Adrenal gland (tissue), 9 donors: ENCODE measurements at regions not wholly inside any gene's neighbourhood (a gene's known extent, or its start where the extent isn't known, plus 50 kb on each side); places are given as distances from the start of the nearest gene placed in this dataset.

Experiments used
- DNase-seq, 7 donors: peaks; one replicate each; pipeline ENCODE4 v3.0.0-alpha.2; 2019 to 2020
- H3K27ac ChIP-seq, 5 donors: fragments of 200-600 bp; sonication (generic) in 4 of 5; 1 replicate in 3 of 5; 2 replicates in 2 of 5; pipeline versions ENCODE4 v1.5.1 to v1.8.0; 2016 to 2020; ENCODE audit warnings: mild to moderate bottlenecking in 1 of 5
- H3K27me3 ChIP-seq: fragments of 200-600 bp; 2 replicates; pipeline ENCODE4 v1.8.0; 2021
- H3K36me3 ChIP-seq, 2 donors: fragments of 200-600 bp; replicated peaks in 1 of 2; 1 replicate in 1 of 2; 2 replicates in 1 of 2; pipeline versions ENCODE4 v1.5.1 to v1.8.0; 2018 to 2022
- H3K4me1 ChIP-seq, 2 donors: fragments of 200-600 bp; replicated peaks in 1 of 2; 1 replicate in 1 of 2; 2 replicates in 1 of 2; pipeline versions ENCODE4 v1.5.1 to v1.8.0; 2018 to 2021
- H3K4me3 ChIP-seq, 4 donors: fragments of 200-600 bp; sonication (generic) in 3 of 4; one replicate each; pipeline ENCODE4 v1.5.1; 2016 to 2018
- H3K9me3 ChIP-seq, 3 donors: fragments of 200-600 bp; sonication (generic) in 1 of 3; replicated peaks in 1 of 3; 1 replicate in 2 of 3; 2 replicates in 1 of 3; pipeline versions ENCODE4 v1.5.1 to v1.8.0; 2016 to 2021
- POLR2A ChIP-seq, 2 donors: fragments of 450-650 bp; IDR thresholded peaks; one replicate each; pipeline ENCODE4 v1.6.1; 2017; ENCODE audit warnings: antibody characterized with exemption in 2 of 2, mild to moderate bottlenecking in 2 of 2, moderate library complexity in 1 of 2
- WGBS, 4 donors: extraction: QIAGEN DNeasy Blood & Tissue Kit in 2 of 4; methylation state at CpG; one replicate each; pipeline versions ENCODE4 v1.1.5 to v1.1.7; 2013 to 2017; 5-methylcytosine and 5-hydroxymethylcytosine counted together
- intact Hi-C, 2 donors: fragments of 100-400 bp; cut with DNase I; formaldehyde crosslinking; loops; one replicate each; pipeline versions ENCODE4 v1.14.1 to v1.15.0; 2022 to 2023
- TF ChIP-seq, protein P1 (sequence below), 6 experiments: fragments of 450-650 bp in 4 of 6; fragments of 200-600 bp in 2 of 6; sonication (generic) in 1 of 6; IDR thresholded peaks; 1 replicate in 5 of 6; 2 replicates in 1 of 6; pipeline versions ENCODE4 v1.5.1 to v1.8.0; 2016 to 2021; ENCODE audit warnings: antibody characterized with exemption in 6 of 6, mild to moderate bottlenecking in 2 of 6, moderate library complexity in 1 of 6
- donor health status: healthy with polysubstance abuse.
- donor health status: Bipolar disorder and iron deficiency.
- donor health status: DM: yes; HTN: yes; CAD: no.
- donor health status: DM: no; HTN: no; CAD: no.
- donor health status: DM: no; HTN: no; CAD: no.

DNA sequence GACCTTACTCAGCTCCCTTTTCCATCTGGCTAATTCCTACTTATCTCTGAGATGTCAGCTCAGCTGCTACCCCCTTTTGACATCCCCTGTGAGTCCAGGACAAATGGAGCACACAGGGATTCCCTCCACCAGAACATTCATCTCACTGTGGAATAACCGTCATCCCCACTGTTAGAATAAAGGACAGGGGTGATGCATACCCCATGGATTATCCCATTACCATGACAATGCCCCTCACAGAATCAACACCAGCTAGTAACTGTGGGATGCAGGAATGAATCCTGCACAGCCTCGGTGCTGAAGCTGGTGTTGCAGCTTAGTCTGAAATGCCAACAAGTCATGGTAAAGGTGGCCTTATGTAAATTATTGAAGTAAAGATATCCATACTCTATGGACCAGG lies 624.8 kb upstream of the RAB6C start:
- intact Hi-C loops = no loop called here
- DNase-seq = no peak
- TF ChIP-seq, protein P1, sequence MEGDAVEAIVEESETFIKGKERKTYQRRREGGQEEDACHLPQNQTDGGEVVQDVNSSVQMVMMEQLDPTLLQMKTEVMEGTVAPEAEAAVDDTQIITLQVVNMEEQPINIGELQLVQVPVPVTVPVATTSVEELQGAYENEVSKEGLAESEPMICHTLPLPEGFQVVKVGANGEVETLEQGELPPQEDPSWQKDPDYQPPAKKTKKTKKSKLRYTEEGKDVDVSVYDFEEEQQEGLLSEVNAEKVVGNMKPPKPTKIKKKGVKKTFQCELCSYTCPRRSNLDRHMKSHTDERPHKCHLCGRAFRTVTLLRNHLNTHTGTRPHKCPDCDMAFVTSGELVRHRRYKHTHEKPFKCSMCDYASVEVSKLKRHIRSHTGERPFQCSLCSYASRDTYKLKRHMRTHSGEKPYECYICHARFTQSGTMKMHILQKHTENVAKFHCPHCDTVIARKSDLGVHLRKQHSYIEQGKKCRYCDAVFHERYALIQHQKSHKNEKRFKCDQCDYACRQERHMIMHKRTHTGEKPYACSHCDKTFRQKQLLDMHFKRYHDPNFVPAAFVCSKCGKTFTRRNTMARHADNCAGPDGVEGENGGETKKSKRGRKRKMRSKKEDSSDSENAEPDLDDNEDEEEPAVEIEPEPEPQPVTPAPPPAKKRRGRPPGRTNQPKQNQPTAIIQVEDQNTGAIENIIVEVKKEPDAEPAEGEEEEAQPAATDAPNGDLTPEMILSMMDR (IDR thresholded peaks at IDR 0.05) = no peak
- TF ChIP-seq POLR2A (IDR thresholded peaks at IDR 0.05) = no peak
- WGBS, 4 donors = 80 to 94% (median 84%) methylated on average over 2 of the region's 2 CpGs
- Histone ChIP-seq H3K4me1 (no peaks in the 10 kb centered on the region), H3K27ac (no peak overlapping the region), H3K27me3 (no peaks in the 10 kb centered on the region), H3K9me3 (no peaks in the 10 kb centered on the region), H3K4me3 (no peak overlapping the region), H3K36me3 (no peaks in the 10 kb centered on the region)

DNA sequence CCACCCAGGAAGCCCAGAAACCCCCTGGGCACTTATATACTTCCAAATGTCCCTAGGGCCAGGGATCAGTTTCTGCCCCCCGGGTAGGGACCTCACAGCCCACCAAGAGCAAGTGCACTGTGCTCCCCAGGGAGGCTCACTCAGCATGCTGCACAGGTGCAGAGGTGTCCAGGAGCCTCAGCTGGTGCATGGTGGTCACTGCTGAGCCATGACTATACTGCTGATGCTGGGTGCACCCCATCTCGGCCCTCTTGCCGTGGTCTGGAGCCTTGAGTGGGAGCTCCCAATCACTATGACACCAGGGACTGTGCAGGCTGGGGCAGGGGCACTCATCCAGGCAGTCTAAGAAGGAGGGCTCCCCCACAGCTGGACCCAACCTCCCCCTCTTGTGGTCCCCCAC lies 617.8 kb upstream of the RAB6C start:
- no peak for DNase-seq
- intact Hi-C loops = no loop called here
- WGBS, 4 donors = 84 to 100% (median 94%) methylated on average over 1 to 3 of the region's 3 CpGs; no CpG with 5 or more reads in 1 of the 4 donors
- no peaks in the 10 kb centered on the region for H3K4me1 ChIP-seq
- H3K4me3 ChIP-seq = no peak overlapping the region
- no peaks in the 10 kb centered on the region for H3K27me3 ChIP-seq
- TF ChIP-seq, protein P1 (IDR thresholded peaks at IDR 0.05) = no peak
- TF ChIP-seq POLR2A (IDR thresholded peaks at IDR 0.05) = no peak
- no peaks in the 10 kb centered on the region for H3K36me3 ChIP-seq
- H3K27ac ChIP-seq = no peak overlapping the region
- no peaks in the 10 kb centered on the region for H3K9me3 ChIP-seq

DNA sequence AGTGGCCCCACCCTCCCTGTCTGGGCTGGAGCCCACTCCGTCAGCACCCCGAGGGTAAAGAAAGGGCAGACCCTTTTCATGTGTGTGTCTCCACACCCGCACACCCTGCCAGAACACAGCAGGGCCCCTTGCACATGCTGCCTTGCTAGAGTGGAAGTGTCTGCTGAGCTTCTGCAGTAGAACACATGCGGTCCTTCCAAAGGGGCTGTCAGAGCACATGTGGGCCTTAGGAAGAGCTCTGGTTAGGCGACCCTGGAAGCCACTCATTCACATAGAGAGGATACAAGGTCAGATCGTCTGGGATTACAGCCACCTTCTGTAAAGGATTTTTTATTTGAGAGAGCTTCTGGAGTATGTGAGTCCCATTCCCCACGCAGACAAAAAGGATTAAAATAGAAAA lies 613.2 kb upstream of the RAB6C start:
- no peaks in the 10 kb centered on the region for H3K4me1 ChIP-seq
- no peak for TF ChIP-seq POLR2A (IDR thresholded peaks at IDR 0.05)
- TF ChIP-seq, protein P1 (IDR thresholded peaks at IDR 0.05) = no peak
- 54 to 71% (median 64%) methylated on average over 6 to 7 of the region's 7 CpGs for WGBS, 4 donors
- H3K4me3 ChIP-seq = no peak overlapping the region
- no peaks in the 10 kb centered on the region for H3K9me3 ChIP-seq
- no peak for DNase-seq
- no peaks in the 10 kb centered on the region for H3K27me3 ChIP-seq
- no peaks in the 10 kb centered on the region for H3K36me3 ChIP-seq
- intact Hi-C loops = no loop called here
- no peak overlapping the region for H3K27ac ChIP-seq

DNA sequence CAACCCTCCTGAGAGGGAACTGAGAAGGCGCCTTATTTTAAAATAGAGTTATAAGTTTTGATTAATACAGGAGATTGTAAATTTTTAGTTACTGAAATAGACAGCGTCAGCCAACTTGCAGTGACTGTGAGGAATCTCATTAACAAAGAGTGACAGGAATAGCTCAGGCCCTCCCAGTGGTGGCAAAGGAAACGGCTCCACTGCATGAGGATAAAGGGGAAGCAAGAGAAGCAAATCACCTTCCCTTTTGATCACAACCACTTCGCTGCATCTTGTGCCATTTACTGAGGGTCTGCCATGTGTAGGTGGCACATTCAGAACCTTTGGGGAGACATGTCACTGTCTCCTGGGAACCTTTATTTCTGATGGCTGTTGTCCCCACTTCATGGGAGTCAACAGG lies 612.4 kb upstream of the RAB6C start:
- H3K9me3 ChIP-seq = no peaks in the 10 kb centered on the region
- no peak for TF ChIP-seq POLR2A (IDR thresholded peaks at IDR 0.05)
- intact Hi-C loops = no loop called here

DNA sequence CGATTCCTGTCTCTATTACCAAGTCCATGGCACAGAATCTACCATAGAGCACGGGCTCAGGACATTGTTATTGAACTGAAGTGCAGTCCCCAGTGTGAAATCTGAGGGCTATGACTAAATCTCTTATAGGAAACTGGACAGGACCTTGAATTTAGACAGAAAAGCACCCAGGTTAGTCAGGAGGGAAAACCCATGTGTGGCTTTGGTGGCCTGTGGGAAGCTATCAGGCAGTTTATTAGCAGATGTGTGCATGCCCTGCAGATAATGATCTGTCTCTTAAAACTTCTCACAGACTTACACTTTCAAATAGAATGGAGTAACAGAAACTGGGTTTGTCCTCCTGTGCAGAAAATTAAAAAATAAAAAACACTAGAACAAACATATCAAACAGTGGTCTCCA lies 610.0 kb upstream of the RAB6C start:
- intact Hi-C loops = no loop called here
- TF ChIP-seq POLR2A (IDR thresholded peaks at IDR 0.05) = no peak
- TF ChIP-seq, protein P1 (IDR thresholded peaks at IDR 0.05) = no peak
- Histone ChIP-seq H3K27ac (no peak overlapping the region), H3K27me3 (no peaks in the 10 kb centered on the region), H3K4me1 (no peaks in the 10 kb centered on the region), H3K36me3 (no peaks in the 10 kb centered on the region), H3K9me3 (no peaks in the 10 kb centered on the region), H3K4me3 (no peak overlapping the region)
- no peak for DNase-seq
- 91 to 98% (median 94%) methylated on average over 2 of the region's 2 CpGs for WGBS, 4 donors

More for the DNA sequence above, 612.4 kb upstream of the RAB6C start:
- DNase-seq = no peak
- WGBS, 4 donors = 72 to 83% (median 76%) methylated on average over 4 of the region's 4 CpGs
- Histone ChIP-seq H3K27ac (no peak overlapping the region), H3K36me3 (no peaks in the 10 kb centered on the region), H3K4me3 (no peak overlapping the region), H3K4me1 (no peaks in the 10 kb centered on the region), H3K27me3 (no peaks in the 10 kb centered on the region)
